CD4-positive, alpha-beta T cell treated with Interleukin-17A for 4 hours (primary cell): ENCODE measurements at regions not wholly inside any gene's neighbourhood (a gene's known extent, or its start where the extent isn't known, plus 50 kb on each side); places are given as distances from the start of the nearest gene placed in this dataset.
"Not testable (repeated sequence)": the region's sequence is repeated elsewhere in the genome, so short reads cannot be mapped to it uniquely, and the experiment has no call there.

Source experiments
- DNase-seq: peaks from one replicate; pipeline ENCODE4 v3.0.0-alpha.2; 2020; ENCODE audit warnings: mixed read lengths

GRCh38 chr21:14677013-14677412 is 130.9 kb upstream of the SAMSN1 start:
- no peak for DNase-seq

DNA sequence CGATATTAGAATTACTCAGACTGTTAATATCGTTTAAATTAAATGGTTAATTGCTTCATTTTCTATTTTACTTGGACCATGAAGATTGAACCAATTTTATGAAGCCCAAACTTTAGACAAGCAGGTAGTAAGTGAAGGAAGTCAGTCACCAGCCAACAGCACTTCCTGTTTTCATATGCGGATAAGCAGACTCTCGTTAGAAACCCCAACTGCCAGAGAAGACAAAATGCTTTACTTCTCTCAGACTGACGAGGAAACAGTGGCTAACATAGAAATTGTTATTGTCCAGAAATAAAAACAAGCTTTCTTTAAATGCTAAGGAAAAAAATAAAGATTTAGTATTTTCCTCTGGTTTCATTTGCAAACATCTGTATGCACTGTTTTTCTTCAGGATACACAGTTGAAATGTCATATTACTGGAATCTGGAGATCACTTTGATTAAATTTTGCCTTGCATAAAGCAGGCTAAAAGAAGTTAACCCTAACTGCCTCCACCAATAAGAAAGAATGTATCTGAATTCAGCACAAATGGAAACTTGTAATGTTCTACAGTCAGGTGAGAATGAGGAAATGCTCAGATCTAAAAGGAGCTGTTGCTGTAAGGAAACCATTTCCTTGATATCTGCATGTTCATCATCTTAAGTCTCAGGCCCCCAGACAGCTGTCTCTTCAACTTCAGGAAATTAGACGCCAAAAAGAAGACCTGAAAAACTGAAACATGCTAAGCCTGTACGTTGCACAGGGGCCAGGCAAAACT is 129.8 kb upstream of the SAMSN1 start:
- DNase-seq: peak; percentile 52

GRCh38 chr21:14673649-14674048 is 127.5 kb upstream of the SAMSN1 start:
- no peak for DNase-seq

DNA sequence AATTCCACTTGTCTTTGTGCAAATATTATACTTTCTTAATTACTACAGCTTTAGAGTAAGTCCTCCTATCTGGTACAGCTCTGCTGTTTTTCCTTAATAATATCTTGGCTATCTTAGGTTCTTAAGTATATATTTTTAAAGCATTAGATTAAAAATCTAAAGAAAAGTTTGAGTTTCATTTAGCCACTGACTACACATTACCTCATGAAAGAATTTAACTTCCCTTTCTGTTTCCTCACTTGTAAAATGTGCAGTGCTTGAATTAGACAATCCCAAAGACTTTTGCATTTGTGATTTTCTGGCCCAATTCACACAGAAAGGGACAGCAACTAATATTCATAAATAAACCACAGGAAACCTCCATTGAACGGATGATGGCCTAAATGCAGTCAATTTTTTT is 126.4 kb upstream of the SAMSN1 start:
- no peak for DNase-seq

DNA sequence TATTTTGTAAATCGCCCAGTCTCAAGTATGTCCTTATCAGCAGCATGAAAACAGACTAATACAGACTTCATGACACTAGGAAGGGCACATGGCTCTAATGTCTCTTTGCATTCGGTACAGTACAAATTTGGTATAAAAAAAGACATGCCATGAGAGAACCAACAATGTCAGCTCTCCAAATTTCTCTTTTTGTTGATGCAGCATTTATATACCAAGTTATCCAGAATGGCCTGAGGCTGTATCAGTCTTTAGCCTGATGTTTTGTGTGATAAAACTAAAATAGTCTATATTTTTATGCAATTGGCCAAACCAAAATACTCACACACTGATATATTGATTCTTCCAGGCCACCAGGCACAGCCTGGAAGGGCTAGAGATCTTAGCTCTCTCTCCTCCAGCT is 124.3 kb upstream of the SAMSN1 start:
- no peak for DNase-seq

- not testable (repeated sequence) for DNase-seq
Measured at GRCh38 chr21:14669092-14669491, 123.0 kb upstream of the SAMSN1 start.

DNA sequence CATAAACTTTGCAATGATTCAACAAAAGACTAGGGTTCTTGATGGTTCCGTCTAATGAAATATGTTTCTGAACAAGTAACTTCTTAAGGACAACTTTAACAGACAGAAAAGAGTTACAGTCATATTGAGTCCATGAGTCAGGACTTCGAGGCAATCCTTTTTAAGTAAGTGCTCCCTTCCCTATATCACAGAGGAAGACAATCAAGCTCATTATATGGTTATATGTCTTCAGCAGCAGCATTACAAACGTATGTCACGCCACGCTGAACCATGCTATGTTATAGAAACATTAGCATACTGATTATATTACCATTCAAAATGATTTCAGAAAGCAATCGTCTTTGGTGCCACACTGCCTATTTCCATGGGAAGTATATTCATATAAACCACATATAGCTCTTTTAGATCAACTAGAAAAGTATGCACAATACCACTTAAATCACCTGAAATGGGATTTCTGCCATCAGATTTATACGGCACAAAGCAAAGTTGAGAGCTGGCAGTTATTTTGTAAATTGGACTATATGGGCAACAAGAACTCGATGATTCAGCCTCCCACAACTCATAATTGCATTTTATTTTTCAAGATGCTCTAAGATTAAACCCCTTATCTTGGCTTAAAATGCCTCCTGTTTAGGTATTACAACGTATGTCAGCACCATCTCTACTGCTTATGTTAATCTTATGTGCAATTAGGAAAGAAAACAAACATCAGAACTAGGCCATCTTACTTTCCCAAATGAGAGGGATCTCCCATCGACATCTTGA is 111.3 kb upstream of the SAMSN1 start:
- DNase-seq: no peak

- DNase-seq: no peak
Measured at GRCh38 chr21:14646893-14647292, 100.8 kb upstream of the SAMSN1 start.

GRCh38 chr21:14645702-14646101 is 99.6 kb upstream of the SAMSN1 start:
- no peak for DNase-seq

- DNase-seq: no peak
Measured at GRCh38 chr21:14632359-14632758, 86.2 kb upstream of the SAMSN1 start.

GRCh38 chr21:14630556-14631069 is 84.5 kb upstream of the SAMSN1 start:
- DNase-seq: no peak

DNA sequence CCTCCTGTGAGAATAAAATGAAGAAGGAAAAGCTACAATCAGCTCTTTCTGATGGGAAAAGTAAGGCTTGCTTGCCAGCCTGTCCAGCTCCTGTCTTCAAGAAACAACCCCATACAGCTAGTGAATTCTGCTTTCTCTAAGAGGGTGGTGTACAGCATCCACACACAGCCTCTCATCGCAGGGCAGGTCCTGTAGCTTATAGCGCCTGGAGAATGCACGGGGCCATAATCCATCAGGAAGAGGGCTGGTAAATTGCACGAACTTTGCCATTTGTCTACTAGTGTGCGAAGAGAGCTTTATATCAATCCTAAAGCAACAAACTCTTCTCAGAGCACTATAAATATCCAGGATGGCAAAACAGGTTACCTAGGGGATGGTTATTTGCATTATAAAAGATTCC is 83.3 kb upstream of the SAMSN1 start:
- DNase-seq: no peak

DNA sequence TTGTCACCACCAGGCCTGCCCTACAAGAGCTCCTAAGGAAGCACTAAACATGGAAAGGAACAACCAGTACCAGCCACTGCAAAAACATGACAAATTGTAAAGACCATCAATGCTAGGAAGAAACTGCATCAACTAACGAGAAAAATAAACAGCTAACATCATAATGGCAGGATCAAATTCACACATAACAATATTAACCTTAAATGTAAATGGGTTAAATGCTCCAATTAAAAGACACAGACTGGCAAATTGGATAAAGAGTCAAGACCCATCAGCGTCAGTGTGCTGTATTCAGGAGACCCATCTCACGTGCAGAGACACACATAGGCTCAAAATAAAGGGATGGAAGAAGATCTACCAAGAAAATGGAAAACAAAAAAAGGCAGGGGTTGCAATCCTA is 77.0 kb upstream of the SAMSN1 start:
- DNase-seq: not testable (repeated sequence)

- DNase-seq: no peak
Measured at GRCh38 chr21:14620152-14620551, 74.0 kb upstream of the SAMSN1 start.

DNA sequence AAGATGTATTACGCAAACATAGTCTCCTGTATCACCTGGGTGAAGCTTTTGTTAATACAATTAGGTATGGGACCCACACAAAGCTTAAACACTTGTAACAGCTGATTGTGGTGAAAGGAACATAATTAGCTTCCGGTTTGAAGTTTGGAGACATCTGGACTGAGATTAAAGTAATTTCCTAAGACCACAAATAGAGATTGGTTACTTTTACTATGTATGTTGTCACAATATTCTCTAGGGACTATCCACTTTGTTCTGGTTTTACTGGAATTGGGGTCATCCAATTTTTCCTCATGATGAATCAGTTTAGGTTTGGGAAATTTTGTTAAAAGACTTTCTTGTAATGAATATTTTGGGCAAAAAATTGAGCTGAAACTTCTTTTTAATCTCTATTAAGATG is 71.8 kb upstream of the SAMSN1 start:
- DNase-seq: no peak

DNA sequence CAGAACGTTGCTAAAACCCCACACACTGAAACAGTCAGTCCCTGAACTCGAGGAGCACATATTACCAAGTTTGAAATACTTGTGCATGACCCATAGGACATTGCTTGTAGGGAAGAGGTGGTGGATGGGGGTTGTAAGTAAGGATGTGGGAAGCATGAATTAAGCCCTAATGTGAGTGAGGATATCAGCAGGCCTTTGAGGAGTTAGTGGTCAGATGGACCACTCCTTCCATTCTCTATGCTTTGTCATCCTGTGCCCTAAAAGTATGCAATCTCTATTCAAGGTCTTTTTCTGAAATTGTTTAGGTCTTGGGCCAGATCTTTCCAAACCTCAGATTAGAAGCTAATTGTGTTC is 70.9 kb upstream of the SAMSN1 start:
- DNase-seq: no peak

DNA sequence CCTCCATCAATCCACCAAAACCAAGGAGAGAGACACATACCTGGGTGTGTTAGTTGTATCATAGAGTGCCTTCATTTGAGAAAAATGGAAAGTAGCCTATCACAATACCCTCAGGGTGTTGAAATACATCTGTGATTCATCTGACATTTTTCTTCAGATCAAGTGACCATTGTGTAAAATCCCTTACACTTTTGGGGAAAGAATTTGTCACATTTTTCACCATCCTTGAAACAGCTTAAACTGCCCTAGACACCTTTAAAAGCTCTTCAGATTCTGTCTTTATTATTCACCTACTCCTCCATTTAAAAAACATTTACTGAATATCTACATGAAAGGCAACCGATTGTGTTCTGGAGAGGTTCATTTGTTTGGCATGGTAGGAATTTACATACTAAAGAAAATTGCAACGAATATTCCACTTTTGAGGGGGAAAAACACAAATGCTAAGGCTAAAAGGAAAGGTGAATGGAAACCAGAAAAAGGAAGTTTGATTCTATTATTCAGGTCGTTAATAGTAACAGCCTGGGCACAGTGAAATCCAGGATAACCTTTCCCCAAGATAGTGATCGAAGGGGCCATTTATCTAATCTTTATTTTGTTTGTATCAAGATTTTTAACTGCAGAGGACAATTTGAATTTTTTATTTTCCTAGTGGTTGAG is 70.4 kb upstream of the SAMSN1 start:
- no peak for DNase-seq

DNA sequence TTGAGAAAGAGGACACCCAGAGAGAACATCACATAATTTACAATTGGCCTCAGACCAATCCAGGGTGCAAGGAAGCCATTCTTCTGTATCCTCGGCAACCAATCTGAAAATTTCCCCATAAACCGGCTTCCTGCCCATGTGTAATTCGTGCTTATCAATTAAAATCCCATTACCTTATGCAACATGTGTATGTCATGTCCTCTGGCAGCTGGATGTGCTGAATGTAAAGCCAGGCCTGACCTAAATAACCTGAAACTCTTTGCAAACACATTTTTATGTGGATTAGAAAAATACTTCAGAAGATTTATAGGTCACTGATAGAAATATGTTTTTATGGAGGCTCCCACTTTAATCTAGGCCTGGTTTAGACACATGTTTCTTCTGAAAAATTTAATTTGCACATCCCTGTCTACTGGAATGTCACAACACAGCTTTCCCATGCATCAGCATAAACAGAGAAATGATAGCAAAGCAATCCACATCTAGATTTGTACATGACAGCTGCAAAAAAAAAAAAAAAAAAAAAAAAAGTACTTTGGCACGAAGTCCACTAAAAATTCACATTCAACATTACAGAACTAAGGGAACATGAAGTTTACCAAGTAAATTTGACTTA is 69.4 kb upstream of the SAMSN1 start:
- no peak for DNase-seq

GRCh38 chr21:14614287-14614686 is 68.2 kb upstream of the SAMSN1 start:
- DNase-seq: no peak

DNA sequence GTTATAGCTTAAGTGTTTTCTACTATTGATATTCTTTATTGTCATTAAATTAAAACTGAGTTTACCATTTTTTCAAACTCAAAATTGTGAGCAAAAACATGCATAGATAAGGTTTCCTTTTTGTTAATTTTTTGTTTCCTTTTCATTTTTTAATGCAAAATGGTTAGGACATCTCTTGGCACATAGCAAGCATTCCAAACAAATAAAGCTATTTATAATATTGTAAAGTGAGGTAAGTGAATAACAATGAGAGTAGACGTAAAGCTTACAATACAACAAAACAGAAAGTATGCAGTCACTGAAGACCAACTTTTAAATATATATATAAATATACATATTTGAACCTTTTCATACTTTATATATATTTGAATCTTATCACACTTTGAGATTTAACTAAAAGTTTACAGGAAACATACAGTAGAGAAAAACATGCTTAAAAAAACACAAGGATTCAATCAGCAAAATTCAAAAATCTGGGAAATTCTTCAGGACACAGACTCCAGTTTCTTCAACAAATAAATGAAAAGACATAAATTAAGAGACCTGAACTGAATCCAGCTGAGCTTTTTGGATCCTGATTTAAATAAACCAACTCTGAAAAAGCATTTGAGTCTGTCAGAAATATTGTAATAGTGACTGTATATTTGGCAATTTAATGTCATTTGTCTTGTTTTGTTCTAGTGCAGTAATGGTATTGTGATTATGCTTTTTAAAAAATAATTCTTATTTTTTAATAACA is 67.5 kb upstream of the SAMSN1 start:
- DNase-seq: no peak

DNA sequence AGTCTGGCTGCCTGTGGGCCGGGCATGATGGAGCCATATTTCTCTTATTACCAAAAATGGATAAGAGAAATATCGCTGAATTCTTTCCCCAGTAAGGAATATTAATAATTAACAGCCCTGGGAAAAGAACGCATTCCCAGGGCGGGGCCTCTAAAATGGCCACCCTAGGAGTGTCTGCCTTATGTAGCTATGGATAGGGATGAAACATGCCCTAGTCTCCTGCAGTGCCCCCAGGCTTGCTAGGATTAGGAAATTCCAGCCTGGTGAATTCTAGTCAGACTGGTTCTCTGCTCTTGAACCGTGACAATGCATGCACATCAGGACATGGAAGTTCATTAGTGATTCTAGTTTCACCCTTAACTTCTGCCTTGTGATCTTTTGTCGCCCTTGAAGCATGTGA is 64.0 kb upstream of the SAMSN1 start:
- not testable (repeated sequence) for DNase-seq

DNA sequence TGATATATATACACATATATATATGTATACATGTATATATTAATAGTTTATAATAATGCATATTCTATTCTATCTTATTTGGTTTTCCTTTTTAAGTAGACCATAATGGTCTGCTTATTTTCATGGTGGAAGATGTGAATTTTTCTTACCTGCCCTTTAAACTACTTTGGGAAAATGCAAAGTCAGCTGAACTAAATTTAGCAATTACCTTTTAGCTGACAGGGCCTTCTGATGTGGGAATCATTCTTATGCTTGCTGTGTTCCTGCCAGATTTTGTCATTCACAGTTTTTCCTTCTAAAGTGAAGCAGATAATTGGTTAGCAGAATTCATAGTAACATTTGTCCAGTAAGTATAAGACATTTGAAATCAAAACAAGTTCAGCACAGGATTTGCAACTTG is 63.2 kb upstream of the SAMSN1 start:
- no peak for DNase-seq

- no peak for DNase-seq
Measured at GRCh38 chr21:14607262-14607661, 61.1 kb upstream of the SAMSN1 start.
